CD4-positive, alpha-beta T cell treated with Interleukin-4 for 4 hours (primary cell): ENCODE measurements at regions not wholly inside any gene's neighbourhood (a gene's known extent, or its start where the extent isn't known, plus 50 kb on each side); places are given as distances from the start of the nearest gene placed in this dataset.

ENCODE experiments used
- DNase-seq: peaks from one replicate; pipeline ENCODE4 v3.0.0-alpha.2; 2020

DNA sequence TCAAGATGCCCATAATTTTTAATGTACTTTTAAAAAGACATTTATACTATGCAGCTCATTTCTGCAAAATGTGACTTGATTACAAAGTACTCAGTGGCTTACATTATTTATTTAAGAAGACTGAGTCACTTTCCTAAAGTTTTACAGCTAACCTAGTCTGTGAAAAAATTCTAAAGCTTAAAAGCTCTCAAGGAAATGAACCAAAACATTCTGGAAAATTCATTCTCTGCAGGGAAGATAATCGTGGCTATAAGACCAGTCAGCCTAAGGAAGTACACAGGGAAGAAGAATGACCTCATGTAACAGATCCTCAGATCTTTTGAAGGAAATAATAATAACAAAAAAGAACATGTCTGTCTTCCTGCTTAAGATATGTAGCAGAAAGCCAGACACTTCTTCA is 232.1 kb upstream of the STK17B start:
- DNase-seq = no peak

DNA sequence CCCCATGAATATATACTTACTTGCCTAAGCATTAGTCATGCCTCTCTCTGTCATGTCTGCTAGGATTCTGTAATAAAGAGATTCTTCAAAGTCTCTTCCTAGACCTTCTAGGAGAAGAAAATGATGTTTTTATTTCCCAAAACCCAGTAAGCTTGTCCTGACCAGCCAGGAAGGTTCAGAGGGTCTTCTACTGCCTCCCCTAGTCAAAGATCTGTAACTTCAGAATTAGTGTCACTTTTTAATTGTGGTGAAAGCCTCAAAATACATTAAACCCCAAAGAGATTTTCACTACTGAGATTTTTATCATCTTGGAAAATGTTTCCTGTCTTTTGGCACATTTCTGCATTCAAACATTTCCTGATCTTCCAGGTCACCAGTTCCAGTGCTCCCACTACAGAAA is 232.9 kb upstream of the STK17B start:
- no peak for DNase-seq

DNA sequence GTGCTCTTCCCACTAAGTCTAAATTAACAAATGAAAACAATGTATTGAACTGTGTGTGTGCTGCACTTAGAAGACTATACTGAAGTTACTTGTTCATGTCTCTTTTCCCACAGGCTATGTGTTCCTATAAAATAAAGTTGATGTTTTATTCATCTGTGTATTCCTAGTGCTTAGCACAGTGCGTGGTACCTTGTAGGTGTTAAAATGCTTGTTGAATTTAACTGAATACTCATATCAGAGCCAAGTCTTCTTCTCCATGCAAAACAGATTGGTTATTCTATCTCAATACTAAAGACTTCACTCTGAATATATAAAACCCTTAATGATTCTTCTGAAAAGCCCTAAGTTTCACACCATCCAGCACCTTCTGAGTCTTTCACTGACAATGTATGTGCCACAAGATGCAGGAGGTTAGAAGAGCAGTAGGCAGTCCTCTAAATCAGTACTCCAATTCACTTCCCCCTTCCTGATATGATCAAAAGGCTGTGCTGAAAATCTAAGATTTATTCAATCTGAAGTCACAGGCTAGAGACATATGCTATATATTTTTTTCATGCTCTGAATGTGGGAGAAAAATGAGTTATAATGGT is 231.7 kb upstream of the CCDC150 start:
- no peak for DNase-seq

DNA sequence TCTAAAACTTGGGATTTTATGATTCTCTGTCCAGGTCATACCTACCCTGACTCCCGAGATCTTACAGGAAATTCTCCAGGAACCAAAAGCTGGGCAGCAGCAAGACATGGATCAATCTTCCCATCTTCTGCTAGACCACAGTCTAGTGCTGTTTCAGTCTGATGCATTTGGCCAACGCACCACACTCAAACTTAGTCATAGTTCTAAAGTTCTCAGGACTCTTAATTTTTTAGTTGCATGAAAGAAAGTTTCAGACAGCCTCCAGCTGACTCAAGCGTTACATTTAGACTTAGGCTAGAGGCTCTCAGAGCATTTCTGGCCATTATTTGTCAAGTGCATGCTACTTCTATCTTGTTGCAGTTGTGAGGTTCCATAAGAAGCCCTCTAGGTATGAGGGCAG is 230.1 kb upstream of the CCDC150 start:
- DNase-seq = no peak

DNA sequence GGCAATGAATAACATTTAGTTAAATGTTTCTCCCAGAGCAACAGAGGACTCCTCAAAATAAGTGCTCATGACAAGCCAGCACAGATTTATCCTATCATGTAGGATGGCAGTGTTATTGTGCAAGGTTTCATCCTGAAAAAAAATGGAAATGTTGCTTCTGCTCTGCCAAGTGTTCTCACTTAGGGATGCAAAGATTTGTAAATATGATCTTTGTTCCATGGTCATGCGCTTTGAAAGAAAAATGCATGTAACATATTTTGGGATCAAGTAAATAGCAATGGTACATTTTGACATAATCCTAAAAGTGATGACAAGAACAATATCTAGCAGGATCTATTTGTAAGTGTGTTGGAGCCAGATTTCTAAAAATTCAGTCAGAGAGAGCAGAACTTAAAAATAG is 229.5 kb upstream of the CCDC150 start:
- no peak for DNase-seq

DNA sequence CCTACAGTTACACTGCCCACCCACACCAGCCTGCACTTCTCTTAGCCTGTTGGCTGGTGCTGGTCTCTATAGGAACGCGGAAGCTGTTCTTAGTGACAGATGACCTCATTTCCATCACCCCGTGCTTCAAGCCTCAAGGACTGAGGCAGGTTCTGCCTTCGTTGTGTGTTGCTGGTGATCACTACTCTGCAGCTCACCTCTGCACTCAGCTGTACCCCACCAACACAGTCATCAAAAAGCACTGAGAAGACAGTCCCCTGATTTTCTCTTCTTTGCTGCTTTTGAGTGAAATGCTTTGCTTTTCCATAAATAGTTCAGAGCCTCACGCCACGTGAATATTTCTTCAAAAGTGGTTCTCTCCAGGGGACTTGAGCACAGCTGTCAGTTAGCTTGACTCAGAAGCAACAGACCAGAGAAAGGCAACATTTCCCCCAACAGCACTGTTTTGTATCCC is 225.7 kb upstream of the CCDC150 start:
- DNase-seq = no peak

DNA sequence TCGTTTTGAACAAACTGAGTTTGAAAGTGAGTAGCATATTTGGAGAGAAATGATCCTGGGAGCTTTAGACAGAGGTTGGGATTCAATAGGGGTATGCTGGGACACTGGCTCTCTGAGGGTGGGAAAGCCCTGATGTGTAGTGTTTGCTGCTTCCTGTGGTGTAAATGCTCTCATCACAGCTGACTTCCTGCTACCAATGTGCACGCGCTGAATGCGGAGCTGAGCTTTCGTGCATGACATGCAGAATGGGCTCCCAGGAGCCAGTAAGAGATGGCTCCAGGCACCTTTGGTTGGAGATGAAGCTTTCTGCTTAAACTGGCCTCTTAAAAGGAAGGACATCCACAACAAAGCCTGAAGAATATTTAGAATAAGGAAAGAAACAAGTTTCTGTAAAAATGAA is 224.1 kb upstream of the CCDC150 start:
- no peak for DNase-seq

DNA sequence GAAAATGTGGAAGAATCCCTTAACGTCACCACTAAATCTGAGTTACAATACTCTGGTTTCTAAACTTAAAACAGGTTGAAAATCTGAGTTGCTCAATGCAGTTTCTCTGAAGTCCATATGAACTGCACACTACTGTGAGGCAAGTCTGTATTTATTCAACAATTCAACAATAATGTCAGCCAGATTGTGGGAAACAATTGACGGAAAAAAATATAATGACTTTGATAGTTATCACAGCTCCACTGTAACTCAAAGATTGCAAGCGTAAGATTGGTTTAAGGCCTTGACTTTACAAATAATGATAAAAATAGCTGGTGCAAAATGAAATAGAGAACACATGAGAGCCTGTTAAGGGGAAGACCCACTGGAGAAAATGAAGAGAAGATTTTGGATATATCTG is 219.4 kb upstream of the CCDC150 start:
- no peak for DNase-seq

DNA sequence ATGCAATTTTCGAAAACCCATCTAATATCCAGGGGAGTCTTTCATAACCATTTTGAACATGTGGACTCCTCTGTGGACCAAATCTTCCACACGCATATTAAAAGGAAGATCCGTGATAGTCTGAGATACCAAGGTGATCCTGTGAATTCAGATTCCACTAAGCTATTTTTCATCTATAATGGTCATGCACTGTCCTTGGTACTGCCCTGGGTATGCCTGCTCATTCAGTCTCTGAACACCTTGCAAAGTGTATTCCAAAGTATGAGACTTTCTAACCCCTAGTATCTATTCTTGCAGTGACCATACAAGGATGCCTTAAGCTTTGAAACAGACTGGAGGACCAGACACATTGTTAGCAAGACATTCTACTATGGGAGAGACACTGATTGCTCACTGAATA is 217.6 kb upstream of the CCDC150 start:
- DNase-seq = no peak

DNA sequence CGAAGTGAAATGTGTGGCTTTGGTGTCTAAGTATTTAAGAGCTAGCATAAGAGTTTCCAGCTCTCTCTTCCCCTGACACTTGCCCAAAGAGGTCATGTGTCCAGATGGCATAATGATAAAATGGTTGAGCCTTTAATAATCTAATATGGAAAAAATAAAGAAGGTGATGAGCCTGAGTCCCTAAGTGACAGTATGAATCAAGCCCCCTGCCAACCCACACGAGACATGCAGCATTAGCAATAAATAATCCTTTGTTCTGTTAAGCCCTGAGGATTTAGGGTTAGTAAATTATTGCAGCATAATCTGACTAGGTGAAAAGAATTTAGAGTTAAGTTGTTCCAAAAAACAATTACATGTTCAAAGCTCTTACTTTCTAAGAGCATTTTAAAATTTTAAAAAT is 217.2 kb upstream of the CCDC150 start:
- no peak for DNase-seq

DNA sequence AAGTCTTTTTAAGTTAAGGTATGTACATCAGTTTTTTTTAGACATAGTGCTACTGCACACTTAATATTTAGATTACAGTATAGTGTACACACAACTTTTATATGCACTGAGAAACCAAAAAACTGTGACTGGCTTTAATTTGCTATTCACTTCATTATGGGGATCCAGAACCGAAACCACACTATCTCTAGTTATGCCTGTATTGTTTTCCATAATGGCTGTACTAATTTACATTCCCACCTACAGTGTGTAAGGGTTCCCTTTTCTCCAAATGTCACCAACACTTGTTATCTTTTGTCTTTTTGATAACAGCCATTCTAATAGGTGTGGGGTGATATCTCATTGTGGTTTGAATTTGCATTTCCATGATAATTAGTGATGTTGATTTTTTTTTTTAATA is 213.4 kb upstream of the CCDC150 start:
- no peak for DNase-seq

DNA sequence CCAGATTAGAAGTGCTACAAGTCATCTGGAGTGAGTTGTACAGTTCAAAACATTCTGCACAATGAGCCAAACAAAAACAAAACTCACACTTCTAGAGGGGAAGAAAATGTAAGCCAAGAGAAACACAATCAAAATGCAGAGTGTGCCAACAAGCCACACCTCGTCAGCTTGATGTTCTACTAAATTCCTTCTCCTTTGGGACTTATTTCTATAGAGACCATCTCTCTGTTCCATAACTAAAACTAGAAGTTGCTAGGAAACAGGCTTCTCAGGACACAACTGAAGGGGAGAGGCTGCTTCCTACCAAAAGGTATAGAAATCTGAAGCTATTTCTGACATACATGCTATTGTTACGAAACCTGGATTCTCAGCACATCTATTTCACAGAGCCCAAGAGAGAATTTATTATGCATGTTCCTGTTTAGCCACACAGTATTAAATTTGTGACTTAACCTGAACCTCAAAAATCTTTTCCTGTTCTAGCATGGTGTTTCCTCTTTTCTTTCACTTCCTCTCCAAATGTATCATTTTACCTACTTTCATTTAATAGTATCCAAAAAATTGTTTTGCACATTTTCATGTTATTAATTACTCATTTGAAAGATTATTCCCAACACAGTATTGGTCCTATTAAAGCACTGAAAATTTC is 211.4 kb upstream of the CCDC150 start:
- DNase-seq = no peak

DNA sequence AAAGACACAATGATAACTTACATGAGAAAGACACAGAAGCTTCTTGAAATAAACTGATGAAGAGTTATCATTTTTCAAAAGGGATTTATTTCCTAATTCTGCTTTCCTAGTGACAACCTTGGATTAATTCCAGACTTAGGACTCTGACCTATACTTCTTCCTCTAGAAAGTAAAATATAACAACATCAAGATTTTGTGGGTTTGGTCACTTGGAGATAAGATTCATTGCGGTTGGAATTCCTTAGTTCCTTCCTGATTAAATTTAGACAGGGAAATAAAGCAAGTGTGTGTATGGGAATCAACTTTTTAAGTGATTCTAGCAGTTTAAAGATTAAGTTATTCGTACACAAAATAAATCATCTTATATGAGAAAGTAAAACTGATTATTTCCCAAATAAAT is 208.4 kb upstream of the CCDC150 start:
- DNase-seq = no peak

DNA sequence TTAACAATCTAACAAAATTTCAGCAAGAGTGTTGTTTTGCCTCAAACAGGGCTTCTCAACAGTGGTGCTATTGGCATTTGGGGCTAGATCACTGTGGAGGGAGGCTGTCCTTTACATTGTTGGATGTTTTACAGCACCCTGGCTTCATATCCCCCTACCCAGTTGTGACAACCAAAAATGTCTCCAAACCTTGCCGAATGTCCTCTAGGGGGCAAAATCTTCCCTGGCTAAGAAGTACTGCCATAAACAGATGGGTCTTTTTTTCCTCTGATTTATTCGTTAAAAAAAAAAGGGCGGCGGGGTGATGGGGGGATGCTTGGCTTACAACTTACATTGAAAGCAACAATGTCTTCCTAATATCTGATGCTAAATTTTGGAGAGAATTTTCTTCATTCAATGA is 207.6 kb upstream of the CCDC150 start:
- no peak for DNase-seq

DNA sequence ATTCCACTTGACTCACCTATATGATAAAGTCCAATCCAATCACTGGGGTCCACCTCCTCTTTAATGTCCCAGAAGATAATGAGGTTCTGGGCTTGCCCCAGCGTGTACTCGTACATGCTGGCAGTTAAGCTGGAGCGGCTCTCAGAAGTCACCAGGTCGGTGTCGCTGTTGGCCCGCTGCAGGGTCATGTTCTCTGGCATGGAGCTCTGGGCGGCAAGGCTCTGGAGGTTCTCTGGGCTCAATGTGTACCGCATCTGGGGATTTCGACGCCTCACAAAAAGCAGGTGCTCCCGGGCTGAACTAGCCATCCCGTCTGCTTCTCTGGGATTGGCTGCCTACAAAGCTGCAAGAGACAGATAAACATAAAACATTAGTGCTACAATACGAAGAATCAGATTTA is 206.4 kb upstream of the CCDC150 start:
- DNase-seq = no peak

DNA sequence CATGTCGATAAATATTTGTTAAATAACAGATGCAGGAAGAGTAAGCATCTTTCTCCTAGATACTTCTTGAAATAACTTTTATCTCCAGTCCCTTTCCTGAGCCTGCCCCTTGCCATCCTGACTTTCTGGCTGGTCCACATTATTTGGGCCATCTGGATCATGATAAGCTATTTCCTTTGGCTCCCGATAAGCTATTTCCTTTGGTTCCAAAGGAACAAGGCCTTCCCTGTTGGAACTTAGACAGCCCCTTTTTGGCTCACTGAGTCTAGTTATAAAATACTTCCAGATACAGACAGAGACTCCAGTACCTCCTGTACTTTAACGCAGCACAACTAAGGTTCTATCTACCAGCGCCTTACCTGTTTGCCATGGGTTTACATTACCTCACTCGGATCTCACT is 205.3 kb upstream of the CCDC150 start:
- no peak for DNase-seq

DNA sequence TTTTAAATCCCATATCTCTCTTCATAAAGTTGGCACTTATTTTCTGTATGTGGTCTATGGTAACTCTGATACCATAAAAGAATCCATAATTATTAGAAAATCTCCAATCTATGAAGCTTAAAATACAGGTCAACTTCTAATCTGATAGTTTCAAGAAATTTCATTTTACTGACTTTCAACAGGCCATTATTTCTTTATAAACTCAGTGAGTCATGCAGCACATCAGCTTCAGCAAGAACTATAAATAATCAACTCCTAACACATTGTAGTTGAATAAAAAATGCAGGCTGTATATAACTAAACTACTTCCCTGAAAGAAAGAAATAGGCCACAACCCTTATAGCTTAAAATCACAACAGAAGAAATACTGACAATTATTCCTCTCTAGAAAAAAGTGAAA is 204.3 kb upstream of the CCDC150 start:
- no peak for DNase-seq

DNA sequence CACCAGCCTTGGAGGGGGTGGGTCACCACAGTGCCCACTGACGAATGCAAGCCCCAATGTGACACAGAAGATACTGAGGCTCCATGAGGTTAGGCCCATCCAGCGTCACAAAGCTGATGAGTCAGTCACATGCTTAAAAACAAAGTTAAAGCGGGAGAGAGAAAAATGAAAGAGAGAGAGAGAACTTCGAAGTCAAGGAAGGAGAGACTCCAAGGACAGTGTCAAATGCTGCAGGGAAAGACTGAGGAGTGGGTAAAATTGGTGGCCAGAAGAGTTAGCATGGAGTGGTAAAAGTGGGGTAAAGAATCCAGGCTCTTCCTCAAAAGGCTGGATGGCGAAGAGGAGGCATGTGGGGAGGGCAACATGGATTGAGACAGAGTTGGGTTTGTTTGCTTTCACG is 201.9 kb upstream of the CCDC150 start:
- no peak for DNase-seq

DNA sequence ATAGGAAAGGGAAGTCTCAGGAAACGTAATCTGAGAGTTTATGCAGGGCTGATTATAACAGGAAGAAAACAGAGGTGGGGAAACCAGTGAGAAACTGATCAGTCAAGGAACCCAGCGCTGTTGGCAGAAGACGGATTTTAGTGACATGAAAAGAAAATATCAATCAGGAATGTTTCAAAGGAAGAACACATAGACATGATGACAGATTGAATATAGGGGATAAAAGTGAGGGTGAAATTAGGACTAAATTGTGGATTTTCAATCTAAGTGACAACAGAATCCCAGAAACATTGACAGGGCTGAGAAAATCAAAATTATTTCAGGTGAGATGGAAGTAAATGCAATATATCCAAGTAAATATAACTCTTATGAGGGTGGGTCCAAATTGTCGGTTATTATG is 199.8 kb upstream of the CCDC150 start:
- no peak for DNase-seq

DNA sequence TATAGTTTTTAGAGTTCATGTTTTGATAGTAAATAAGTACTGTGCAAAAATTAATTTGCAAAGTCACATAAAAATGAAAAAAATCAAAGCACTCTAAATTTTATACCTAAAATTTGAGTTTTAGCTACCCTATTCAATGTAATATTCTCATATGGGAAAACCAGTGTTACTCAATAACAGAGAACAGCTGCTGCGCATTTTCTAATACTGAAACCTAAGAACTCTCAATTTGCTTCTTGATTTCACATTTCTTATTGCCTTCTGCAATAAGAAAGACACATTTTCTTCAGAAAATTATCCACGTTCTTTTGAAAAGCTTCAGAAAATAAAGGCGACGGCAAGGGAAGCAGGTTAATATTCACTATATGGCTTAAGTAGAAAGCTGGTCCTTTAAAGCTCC is 199.1 kb upstream of the CCDC150 start:
- DNase-seq = no peak

DNA sequence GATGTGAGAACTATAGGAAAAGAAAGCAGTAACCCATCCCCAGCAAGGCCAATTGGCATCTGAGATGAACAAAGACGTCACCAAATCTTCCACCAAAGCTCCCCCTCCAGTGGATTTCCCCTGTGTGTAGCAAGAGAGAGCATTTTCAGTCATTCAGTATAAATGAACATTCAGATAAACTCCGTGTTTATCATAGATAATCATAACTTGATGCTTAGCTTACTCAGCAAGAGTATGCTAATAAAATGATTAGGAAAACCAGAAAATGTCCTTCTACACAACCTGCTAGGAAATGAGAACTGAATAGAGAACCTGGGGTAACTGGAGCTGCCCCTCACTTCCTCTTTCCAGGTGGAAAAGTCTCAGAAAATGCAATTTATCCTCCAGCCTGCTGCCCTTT is 198.0 kb upstream of the CCDC150 start:
- DNase-seq = no peak

DNA sequence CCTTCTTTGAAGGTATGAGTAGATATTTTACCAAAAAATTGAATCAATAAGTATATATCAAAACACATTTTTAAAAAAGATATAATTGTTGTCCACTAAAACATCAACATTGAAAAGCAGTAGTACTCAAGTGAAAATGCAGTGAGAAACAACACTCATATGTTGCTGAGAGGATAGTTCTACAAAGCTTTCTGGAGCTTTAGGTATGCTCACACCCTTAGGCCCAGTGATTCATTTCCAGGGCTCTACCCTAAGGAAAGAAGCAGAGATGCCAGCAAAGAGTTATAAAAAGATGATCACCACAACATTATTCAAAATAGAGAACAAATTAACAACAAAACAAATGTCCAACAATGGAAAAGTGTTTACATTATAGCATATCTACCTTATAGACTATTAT is 197.3 kb upstream of the CCDC150 start:
- DNase-seq = no peak

DNA sequence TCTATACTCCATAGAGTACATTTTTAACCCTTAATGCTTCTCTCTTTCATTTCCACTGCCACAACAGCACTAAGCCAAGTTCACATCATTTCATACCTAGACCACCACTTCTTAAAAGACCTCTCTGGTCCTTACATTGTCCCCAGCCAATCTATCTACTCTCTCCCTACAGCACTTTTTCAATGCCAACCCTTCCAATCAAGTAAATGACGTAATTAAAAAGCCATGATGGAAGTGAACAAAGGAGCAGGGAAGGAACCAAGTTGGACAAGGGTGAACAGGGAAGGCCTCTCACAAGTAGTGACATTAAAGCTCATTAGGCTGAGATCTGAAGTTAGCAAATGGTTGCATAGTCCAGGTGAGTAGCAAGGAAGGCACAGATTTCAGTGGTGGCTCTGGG is 195.1 kb upstream of the CCDC150 start:
- DNase-seq = no peak

DNA sequence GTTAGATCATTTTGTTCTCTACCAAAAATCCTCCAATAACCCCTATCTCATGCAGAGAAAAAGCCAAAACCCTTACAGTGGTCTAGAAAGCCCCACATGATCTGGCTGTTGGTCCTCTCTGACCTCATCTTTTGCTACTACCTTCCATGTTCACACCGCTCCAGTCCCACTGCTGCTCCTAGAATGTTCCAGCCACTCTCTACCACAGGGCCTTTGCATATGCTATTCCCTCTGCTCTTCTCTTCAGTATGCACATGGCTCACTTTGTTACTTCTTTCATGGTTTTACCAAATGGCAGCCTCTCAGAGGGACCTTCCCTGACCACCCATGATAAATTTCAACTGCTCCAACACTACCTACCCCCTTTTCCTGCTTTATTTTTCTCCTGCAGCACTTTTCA is 193.5 kb upstream of the CCDC150 start:
- DNase-seq = no peak

DNA sequence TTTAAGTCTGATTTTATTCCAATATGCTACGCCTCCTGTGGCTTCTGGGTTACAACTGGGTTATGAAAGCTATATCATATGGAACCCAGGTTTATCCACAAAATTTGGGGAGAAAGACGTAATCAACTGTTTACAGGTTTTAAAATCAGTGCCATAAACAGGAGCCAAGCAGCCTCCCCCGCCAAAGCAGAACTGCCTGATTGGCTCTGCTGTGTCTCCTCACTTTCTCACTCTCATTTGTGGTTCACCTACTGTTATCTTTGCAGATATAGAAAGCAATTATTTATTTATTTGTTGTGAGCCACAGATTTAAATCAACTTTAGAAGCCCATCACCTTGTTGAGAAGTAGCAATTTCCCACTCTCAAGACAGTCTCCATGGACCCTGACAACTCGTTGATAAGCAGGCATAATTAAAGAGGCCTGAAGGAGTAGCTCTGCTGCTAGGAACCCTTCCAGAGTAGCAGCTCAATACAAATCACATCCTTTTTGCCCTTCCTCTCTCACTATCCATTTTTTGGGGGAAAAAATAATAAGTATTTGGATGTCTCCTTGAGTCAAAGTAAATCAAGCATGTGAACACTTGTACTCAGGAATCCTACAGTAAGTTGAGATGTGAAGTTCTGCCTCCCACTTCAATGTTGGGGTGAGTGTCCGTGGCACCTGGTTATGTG is 191.0 kb upstream of the CCDC150 start:
- no peak for DNase-seq
